HL-60 (cell line): ENCODE measurements at regions not wholly inside any gene's neighbourhood (a gene's known extent, or its start where the extent isn't known, plus 50 kb on each side); places are given as distances from the start of the nearest gene placed in this dataset.

Source experiments
- DNase-seq, 2 experiments: peaks; one replicate each; pipeline ENCODE4 v3.0.0-alpha.2; 2010 to 2020; ENCODE audit warnings: low read depth in 1 of 2, low spot score in 1 of 2
- H3K27ac ChIP-seq: fragments of 250-450 bp; sonication (Bioruptor Pico); replicated peaks from 2 replicates; pipeline ENCODE4 v1.5.1; 2020; ENCODE audit warnings: mild to moderate bottlenecking, moderate library complexity
- H3K27me3 ChIP-seq: fragments of 250-450 bp; sonication (Bioruptor Pico); 2 replicates; pipeline ENCODE4 v1.5.1; 2021; ENCODE audit warnings: mild to moderate bottlenecking, moderate library complexity; ENCODE audit not compliant: insufficient read depth, poor library complexity, severe bottlenecking
- H3K4me3 ChIP-seq: replicated peaks from 2 replicates; pipeline ENCODE4 v1.5.1; 2011; ENCODE audit warnings: mild to moderate bottlenecking, control low read depth, low read length; ENCODE audit not compliant: insufficient read depth
- GABPA ChIP-seq: IDR thresholded peaks from 2 replicates; pipeline ENCODE4 v1.6.1; 2012; ENCODE audit warnings: low read depth
- POLR2AphosphoS5 ChIP-seq: IDR thresholded peaks from 2 replicates; pipeline ENCODE4 v1.6.1; 2012; ENCODE audit warnings: low read depth
- SPI1 ChIP-seq: IDR thresholded peaks from 2 replicates; pipeline ENCODE4 v1.6.1; 2012; ENCODE audit warnings: low read depth, mild to moderate bottlenecking, borderline replicate concordance
- TF ChIP-seq, protein P1 (sequence below): IDR thresholded peaks from 2 replicates; pipeline ENCODE4 v1.6.1; 2012; ENCODE audit warnings: low read depth; ENCODE audit not compliant: insufficient replicate concordance
- TF ChIP-seq, protein P2 (sequence below): IDR thresholded peaks from one replicate; pipeline ENCODE4 v1.5.1; 2011; ENCODE audit warnings: low read length, control low read depth, inconsistent platforms; ENCODE audit not compliant: insufficient read depth

DNA sequence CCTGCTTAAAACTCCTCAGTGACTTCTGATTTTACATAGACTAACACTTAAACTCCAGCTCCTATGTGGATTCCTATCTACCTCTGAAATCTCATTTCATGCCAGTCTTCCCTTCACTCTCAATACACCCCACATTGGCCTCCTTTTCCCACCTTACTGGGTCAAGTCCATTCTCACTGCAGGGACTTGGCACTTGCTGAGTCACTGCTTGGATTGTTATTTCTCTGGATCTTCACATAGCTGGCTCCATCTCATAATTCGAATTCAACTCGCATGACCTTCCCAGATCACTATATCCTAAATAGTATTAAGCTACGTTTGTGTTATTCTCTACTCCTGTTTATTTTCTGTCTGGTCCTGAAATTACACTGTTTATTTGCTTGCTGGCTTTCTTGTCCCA lies 59.6 kb upstream of the FRMD4B start:
- DNase-seq: no peak
- TF ChIP-seq, protein P1, sequence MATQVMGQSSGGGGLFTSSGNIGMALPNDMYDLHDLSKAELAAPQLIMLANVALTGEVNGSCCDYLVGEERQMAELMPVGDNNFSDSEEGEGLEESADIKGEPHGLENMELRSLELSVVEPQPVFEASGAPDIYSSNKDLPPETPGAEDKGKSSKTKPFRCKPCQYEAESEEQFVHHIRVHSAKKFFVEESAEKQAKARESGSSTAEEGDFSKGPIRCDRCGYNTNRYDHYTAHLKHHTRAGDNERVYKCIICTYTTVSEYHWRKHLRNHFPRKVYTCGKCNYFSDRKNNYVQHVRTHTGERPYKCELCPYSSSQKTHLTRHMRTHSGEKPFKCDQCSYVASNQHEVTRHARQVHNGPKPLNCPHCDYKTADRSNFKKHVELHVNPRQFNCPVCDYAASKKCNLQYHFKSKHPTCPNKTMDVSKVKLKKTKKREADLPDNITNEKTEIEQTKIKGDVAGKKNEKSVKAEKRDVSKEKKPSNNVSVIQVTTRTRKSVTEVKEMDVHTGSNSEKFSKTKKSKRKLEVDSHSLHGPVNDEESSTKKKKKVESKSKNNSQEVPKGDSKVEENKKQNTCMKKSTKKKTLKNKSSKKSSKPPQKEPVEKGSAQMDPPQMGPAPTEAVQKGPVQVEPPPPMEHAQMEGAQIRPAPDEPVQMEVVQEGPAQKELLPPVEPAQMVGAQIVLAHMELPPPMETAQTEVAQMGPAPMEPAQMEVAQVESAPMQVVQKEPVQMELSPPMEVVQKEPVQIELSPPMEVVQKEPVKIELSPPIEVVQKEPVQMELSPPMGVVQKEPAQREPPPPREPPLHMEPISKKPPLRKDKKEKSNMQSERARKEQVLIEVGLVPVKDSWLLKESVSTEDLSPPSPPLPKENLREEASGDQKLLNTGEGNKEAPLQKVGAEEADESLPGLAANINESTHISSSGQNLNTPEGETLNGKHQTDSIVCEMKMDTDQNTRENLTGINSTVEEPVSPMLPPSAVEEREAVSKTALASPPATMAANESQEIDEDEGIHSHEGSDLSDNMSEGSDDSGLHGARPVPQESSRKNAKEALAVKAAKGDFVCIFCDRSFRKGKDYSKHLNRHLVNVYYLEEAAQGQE: no peak
- H3K27me3 ChIP-seq: no peaks in the 10 kb centered on the region
- no peak overlapping the region for H3K27ac ChIP-seq
- H3K4me3 ChIP-seq: no peak overlapping the region

- Histone ChIP-seq H3K4me3 (no peak overlapping the region), H3K27me3 (no peaks in the 10 kb centered on the region), H3K27ac (no peak overlapping the region)
- no peak for DNase-seq
- TF ChIP-seq SPI1: no peak
- TF ChIP-seq, protein P1: no peak
- TF ChIP-seq GABPA: no peak
- no peak for TF ChIP-seq POLR2AphosphoS5
- TF ChIP-seq, protein P2, sequence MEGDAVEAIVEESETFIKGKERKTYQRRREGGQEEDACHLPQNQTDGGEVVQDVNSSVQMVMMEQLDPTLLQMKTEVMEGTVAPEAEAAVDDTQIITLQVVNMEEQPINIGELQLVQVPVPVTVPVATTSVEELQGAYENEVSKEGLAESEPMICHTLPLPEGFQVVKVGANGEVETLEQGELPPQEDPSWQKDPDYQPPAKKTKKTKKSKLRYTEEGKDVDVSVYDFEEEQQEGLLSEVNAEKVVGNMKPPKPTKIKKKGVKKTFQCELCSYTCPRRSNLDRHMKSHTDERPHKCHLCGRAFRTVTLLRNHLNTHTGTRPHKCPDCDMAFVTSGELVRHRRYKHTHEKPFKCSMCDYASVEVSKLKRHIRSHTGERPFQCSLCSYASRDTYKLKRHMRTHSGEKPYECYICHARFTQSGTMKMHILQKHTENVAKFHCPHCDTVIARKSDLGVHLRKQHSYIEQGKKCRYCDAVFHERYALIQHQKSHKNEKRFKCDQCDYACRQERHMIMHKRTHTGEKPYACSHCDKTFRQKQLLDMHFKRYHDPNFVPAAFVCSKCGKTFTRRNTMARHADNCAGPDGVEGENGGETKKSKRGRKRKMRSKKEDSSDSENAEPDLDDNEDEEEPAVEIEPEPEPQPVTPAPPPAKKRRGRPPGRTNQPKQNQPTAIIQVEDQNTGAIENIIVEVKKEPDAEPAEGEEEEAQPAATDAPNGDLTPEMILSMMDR: no peak
Measured at GRCh38 chr3:69445024-69445423, 59.1 kb upstream of the FRMD4B start.

DNA sequence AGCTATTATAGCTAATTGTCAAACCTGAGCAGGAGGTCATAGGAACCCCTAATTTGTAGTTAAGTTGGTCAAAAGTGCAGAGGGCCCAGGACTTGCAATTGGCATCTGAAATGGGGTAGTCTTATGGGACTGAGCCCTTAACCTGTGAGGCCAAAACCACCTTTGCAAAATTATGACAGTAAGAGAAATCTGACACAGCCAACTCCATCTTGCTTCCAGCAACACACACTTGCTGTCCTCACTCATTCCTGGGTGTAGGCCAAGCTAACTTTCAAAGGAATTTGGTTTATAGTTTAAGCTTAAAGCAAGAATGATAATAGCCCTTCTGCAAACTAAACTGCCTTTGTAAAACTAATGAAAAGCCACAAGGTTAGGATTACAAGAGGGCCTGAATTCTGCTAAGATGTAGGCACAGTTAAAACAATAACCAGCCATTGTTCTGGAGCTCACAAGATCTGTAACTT lies 57.6 kb upstream of the FRMD4B start:
- H3K27ac ChIP-seq: no peak overlapping the region
- H3K27me3 ChIP-seq: no peaks in the 10 kb centered on the region
- TF ChIP-seq, protein P2: no peak
- TF ChIP-seq POLR2AphosphoS5 (no peak), SPI1 (no peak), GABPA (no peak)
- TF ChIP-seq, protein P1: no peak
- no peak for DNase-seq
- H3K4me3 ChIP-seq: no peak overlapping the region

GRCh38 chr3:69442771-69443311 lies 57.0 kb upstream of the FRMD4B start:
- Histone ChIP-seq H3K4me3 (no peak overlapping the region), H3K27me3 (no peaks in the 10 kb centered on the region), H3K27ac (no peak overlapping the region)
- TF ChIP-seq SPI1 (no peak), GABPA (no peak)
- TF ChIP-seq, protein P1: no peak
- no peak for DNase-seq
